Esophagus squamous epithelium (tissue), 4 donors: ENCODE measurements at regions not wholly inside any gene's neighbourhood (a gene's known extent, or its start where the extent isn't known, plus 50 kb on each side); places are given as distances from the start of the nearest gene placed in this dataset.

Source experiments
- POLR2A ChIP-seq, 4 donors: fragments of 450-650 bp; IDR thresholded peaks; one replicate each; pipeline ENCODE4 v1.6.1; 2017; ENCODE audit warnings: antibody characterized with exemption in 4 of 4, mild to moderate bottlenecking in 4 of 4, moderate library complexity in 3 of 4
- TF ChIP-seq, protein P1 (sequence below), 6 experiments: fragments of 450-650 bp in 4 of 6; fragments of 200-600 bp in 2 of 6; sonication (generic) in 2 of 6; IDR thresholded peaks; one replicate each; pipeline ENCODE4 v1.5.1; 2016 to 2019; ENCODE audit warnings: antibody characterized with exemption in 6 of 6, mild to moderate bottlenecking in 4 of 6, moderate library complexity in 4 of 6

DNA sequence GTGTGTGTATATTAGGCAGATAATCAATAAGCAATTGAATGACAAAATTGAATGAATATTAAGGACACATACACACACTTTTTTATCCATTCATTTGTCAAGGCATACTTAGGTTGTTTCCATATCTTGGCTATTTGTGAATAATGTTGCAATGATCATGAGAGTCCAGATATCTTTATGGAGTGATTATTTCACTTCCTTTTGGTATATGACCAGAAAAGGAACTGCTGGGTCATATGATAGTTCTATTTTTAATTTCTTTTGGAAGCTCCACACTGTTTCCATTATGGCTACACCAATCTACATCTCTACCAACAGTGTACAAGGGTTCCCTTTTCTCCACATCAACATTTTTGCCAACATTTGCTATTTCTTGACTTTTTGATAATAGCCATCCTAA, 137.7 kb upstream of the PAPPA start:
- TF ChIP-seq, protein P1, sequence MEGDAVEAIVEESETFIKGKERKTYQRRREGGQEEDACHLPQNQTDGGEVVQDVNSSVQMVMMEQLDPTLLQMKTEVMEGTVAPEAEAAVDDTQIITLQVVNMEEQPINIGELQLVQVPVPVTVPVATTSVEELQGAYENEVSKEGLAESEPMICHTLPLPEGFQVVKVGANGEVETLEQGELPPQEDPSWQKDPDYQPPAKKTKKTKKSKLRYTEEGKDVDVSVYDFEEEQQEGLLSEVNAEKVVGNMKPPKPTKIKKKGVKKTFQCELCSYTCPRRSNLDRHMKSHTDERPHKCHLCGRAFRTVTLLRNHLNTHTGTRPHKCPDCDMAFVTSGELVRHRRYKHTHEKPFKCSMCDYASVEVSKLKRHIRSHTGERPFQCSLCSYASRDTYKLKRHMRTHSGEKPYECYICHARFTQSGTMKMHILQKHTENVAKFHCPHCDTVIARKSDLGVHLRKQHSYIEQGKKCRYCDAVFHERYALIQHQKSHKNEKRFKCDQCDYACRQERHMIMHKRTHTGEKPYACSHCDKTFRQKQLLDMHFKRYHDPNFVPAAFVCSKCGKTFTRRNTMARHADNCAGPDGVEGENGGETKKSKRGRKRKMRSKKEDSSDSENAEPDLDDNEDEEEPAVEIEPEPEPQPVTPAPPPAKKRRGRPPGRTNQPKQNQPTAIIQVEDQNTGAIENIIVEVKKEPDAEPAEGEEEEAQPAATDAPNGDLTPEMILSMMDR (IDR thresholded peaks at IDR 0.05): no peak
- TF ChIP-seq POLR2A (IDR thresholded peaks at IDR 0.05): no peak
